ENCODE measurements at regions not wholly inside any gene's neighbourhood (a gene's known extent, or its start where the extent isn't known, plus 50 kb on each side); places are given as distances from the start of the nearest gene placed in this dataset.

DNA sequence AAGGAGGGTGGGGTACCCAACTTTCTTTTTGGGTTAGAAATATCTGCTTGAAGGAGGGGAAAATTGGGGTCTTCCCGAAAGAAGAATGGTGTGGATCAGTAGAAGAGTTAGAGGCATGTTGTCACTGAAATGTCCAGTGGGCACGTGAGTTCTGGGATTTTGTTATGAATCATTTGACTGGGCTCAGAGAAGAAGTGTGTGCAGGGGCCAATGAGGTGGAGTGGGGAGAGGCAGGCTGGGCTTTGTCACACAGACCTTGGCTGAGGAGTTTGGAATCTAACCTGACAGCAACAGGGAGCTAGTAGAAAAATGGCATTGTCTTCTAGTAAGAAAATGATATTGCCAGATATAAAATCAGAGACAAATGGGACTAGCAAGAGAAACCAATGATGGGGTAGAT is 436.8 kb downstream of the MFSD1 start:
- no peaks in the 10 kb centered on the region for H3K9me3 ChIP-seq (replicated peaks; ENCODE audit: insufficient read depth, low read length)
- no peak for DNase-seq
- H3K79me2 ChIP-seq (ENCODE audit: low read length), result no peaks in the 10 kb centered on the region
- no peak overlapping the region for H3K4me3 ChIP-seq (ENCODE audit: low read length)
- TF ChIP-seq EZH2 (optimal IDR thresholded peaks at IDR 0.05; ENCODE audit: low read depth, low read length) (no peak), EZH2phosphoT487 (IDR thresholded peaks at IDR 0.05; ENCODE audit: low read length) (no peak)
- TF ChIP-seq, protein P1, sequence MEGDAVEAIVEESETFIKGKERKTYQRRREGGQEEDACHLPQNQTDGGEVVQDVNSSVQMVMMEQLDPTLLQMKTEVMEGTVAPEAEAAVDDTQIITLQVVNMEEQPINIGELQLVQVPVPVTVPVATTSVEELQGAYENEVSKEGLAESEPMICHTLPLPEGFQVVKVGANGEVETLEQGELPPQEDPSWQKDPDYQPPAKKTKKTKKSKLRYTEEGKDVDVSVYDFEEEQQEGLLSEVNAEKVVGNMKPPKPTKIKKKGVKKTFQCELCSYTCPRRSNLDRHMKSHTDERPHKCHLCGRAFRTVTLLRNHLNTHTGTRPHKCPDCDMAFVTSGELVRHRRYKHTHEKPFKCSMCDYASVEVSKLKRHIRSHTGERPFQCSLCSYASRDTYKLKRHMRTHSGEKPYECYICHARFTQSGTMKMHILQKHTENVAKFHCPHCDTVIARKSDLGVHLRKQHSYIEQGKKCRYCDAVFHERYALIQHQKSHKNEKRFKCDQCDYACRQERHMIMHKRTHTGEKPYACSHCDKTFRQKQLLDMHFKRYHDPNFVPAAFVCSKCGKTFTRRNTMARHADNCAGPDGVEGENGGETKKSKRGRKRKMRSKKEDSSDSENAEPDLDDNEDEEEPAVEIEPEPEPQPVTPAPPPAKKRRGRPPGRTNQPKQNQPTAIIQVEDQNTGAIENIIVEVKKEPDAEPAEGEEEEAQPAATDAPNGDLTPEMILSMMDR (IDR thresholded peaks at IDR 0.05; ENCODE audit: low read length), result no peak
- no peak overlapping the region for H3K9ac ChIP-seq (ENCODE audit: low read length)
- H3F3A ChIP-seq (ENCODE audit: insufficient read depth, low read length), result no peaks in the 10 kb centered on the region
- H3K9me2 ChIP-seq (replicated peaks; ENCODE audit: insufficient read depth, low read length), result no peaks in the 10 kb centered on the region
- H3K4me1 ChIP-seq (ENCODE audit: low read length), result no peaks in the 10 kb centered on the region
- no peak overlapping the region for H3K27ac ChIP-seq (ENCODE audit: low read length)
- no peak overlapping the region for H3K4me2 ChIP-seq (ENCODE audit: low read depth, low read length)
- no peaks in the 10 kb centered on the region for H3K27me3 ChIP-seq (replicated peaks; ENCODE audit: insufficient read depth, low read length)
- H3K36me3 ChIP-seq (replicated peaks; ENCODE audit: insufficient read depth, low read length), result no peaks in the 10 kb centered on the region
- no peaks in the 10 kb centered on the region for H4K20me1 ChIP-seq (ENCODE audit: insufficient read depth, low read length)
- no peak overlapping the region for H2AFZ ChIP-seq (ENCODE audit: low read length)

DNA sequence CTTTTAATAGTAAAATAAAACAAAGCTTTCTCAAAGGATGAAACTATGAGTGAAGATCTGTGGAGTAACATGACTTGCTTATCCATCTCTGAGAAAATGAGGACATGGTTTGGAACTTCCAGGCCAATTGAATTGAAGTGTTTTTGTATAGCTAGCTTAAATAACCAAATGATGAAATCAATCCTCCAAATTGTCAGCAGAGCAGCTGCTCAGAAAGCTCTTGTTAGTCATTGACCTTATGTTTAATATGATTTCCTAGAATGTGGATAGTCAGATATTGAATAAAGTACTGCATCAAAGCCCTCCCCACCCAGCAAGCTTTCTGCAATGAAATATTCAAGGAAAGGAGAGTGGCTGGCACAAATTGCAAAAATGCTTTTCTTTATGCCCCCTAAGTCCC is 437.2 kb downstream of the MFSD1 start:
- H3K79me2 ChIP-seq (ENCODE audit: low read length), result no peaks in the 10 kb centered on the region
- H2AFZ ChIP-seq (ENCODE audit: low read length), result no peak overlapping the region
- no peaks in the 10 kb centered on the region for H3K4me1 ChIP-seq (ENCODE audit: low read length)
- no peaks in the 10 kb centered on the region for H3F3A ChIP-seq (ENCODE audit: insufficient read depth, low read length)
- no peak overlapping the region for H3K4me2 ChIP-seq (ENCODE audit: low read depth, low read length)
- DNase-seq, result no peak
- H4K20me1 ChIP-seq (ENCODE audit: insufficient read depth, low read length), result no peaks in the 10 kb centered on the region
- H3K9me2 ChIP-seq (replicated peaks; ENCODE audit: insufficient read depth, low read length), result no peaks in the 10 kb centered on the region
- no peak overlapping the region for H3K9ac ChIP-seq (ENCODE audit: low read length)
- H3K27ac ChIP-seq (ENCODE audit: low read length), result no peak overlapping the region
- no peak for TF ChIP-seq EZH2 (optimal IDR thresholded peaks at IDR 0.05; ENCODE audit: low read depth, low read length)
- TF ChIP-seq, protein P1 (IDR thresholded peaks at IDR 0.05; ENCODE audit: low read length), result no peak
- no peaks in the 10 kb centered on the region for H3K36me3 ChIP-seq (replicated peaks; ENCODE audit: insufficient read depth, low read length)
- no peaks in the 10 kb centered on the region for H3K27me3 ChIP-seq (replicated peaks; ENCODE audit: insufficient read depth, low read length)
- H3K9me3 ChIP-seq (replicated peaks; ENCODE audit: insufficient read depth, low read length), result no peaks in the 10 kb centered on the region
- no peak overlapping the region for H3K4me3 ChIP-seq (ENCODE audit: low read length)

DNA sequence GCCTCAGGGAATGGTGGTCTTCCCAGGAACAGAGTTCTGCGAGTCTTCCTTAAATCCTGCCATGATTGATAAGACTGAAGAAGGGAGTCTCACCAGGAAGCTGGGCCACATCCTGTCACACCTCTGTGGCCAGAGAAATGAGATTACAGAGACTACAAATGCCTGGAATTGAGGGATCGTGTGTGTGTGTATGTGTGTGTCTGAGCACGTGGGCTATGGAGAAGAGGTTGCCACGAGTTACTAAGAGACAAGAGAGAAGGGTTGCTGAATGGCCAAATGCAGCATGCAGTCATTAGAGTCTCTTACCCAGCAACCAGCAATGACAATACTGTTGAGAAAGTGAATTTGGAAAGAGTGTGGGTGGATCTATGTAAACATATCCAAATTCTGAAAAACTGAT is 443.1 kb downstream of the MFSD1 start:
- H3K4me3 ChIP-seq (ENCODE audit: low read length), result no peak overlapping the region
- TF ChIP-seq, protein P1 (IDR thresholded peaks at IDR 0.05; ENCODE audit: low read length), result no peak
- no peak for TF ChIP-seq EZH2phosphoT487 (IDR thresholded peaks at IDR 0.05; ENCODE audit: low read length)
- no peak for TF ChIP-seq EZH2 (optimal IDR thresholded peaks at IDR 0.05; ENCODE audit: low read depth, low read length)
- no peaks in the 10 kb centered on the region for H4K20me1 ChIP-seq (ENCODE audit: insufficient read depth, low read length)
- no peak overlapping the region for H3K27ac ChIP-seq (ENCODE audit: low read length)
- no peak overlapping the region for H3K9ac ChIP-seq (ENCODE audit: low read length)
- no peaks in the 10 kb centered on the region for H3K36me3 ChIP-seq (replicated peaks; ENCODE audit: insufficient read depth, low read length)
- DNase-seq, result no peak
- H3K9me3 ChIP-seq (replicated peaks; ENCODE audit: insufficient read depth, low read length), result no peaks in the 10 kb centered on the region
- H3K4me2 ChIP-seq (ENCODE audit: low read depth, low read length), result no peak overlapping the region
- no peaks in the 10 kb centered on the region for H3F3A ChIP-seq (ENCODE audit: insufficient read depth, low read length)
- H3K4me1 ChIP-seq (ENCODE audit: low read length), result no peaks in the 10 kb centered on the region
- H3K9me2 ChIP-seq (replicated peaks; ENCODE audit: insufficient read depth, low read length), result no peaks in the 10 kb centered on the region
- no peaks in the 10 kb centered on the region for H3K27me3 ChIP-seq (replicated peaks; ENCODE audit: insufficient read depth, low read length)
- no peaks in the 10 kb centered on the region for H3K79me2 ChIP-seq (ENCODE audit: low read length)
- no peak overlapping the region for H2AFZ ChIP-seq (ENCODE audit: low read length)

All from MM.1S (cell line).